ENCODE measurements at regions not wholly inside any gene's neighbourhood (a gene's known extent, or its start where the extent isn't known, plus 50 kb on each side); places are given as distances from the start of the nearest gene placed in this dataset.

DNA sequence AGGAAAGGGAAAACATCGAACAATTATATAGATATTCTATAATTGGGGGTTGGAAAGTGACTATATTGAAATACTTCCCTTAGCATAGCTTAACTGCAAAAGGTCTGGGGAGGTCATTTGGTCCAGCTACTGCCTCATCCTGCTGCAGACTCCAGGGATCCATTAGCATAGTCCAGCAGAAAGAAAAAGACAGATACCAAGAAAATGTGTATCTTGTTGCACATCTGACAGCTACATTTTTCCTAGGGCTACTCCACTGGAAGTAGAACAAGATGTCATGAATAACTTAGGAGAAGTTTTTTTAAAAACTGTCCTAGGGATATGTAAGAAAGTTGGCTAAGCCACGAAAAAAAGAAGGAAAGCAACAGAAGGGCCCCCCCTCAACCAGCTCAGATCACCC, 92.9 kb upstream of the SLC30A5 start:
- Histone ChIP-seq H3K4me2 (no peak overlapping the region), H3K4me1 (ENCODE audit: control insufficient read depth in 1 of 2, insufficient read depth in 2 of 2, low read depth in 1 of 2, low read length in 1 of 2) (peaks cover 0 to 11% of the 10 kb centered on the region in 2 experiments; a peak in 1 of 4 replicates), H3K4me3 (ENCODE audit: low read depth in 2 of 2, low read length in 1 of 2) (no peak overlapping the region), H3K79me2 (ENCODE audit: insufficient read depth) (no peaks in the 10 kb centered on the region), H4K20me1 (ENCODE audit: insufficient read depth) (no peaks in the 10 kb centered on the region), H3K27ac (ENCODE audit: low read depth in 2 of 2, low read length in 1 of 2) (peak overlapping the region in 1 of 2 experiments; percentile 14; a peak in 1 of 4 replicates), H3K9ac (no peak overlapping the region), H3K36me3 (replicated peaks in 1 of 2; ENCODE audit: control insufficient read depth in 1 of 2, insufficient read depth in 2 of 2, low read length in 1 of 2) (no peaks in the 10 kb centered on the region), H2AFZ (ENCODE audit: low read depth) (no peak overlapping the region), H3K9me3 (no peaks in the 10 kb centered on the region), H3K27me3 (ENCODE audit: insufficient read depth) (no peaks in the 10 kb centered on the region), H3K9me2 (no peaks in the 10 kb centered on the region), H3F3A (replicated peaks; ENCODE audit: insufficient read depth) (no peaks in the 10 kb centered on the region)
- ChIA-PET POLR2A (no interaction called here), CTCF (interaction anchor here (0.6 to 2.2 kb wide), 5 partner anchors 19 to 729 kb away, joined by 3 to 8 read pairs (median 3); no protein-coding TSS in a partner anchor)
- no peak for DNase-seq
- WGBS (ENCODE audit: low lambda C conversion rate) = 45% methylated on average over 2 of the region's 2 CpGs
- TF ChIP-seq ELF1 (IDR thresholded peaks at IDR 0.05) = no peak
- TF ChIP-seq NFIC (IDR thresholded peaks at IDR 0.05; ENCODE audit: borderline replicate concordance) = no peak
- no peak for TF ChIP-seq RFX5 (IDR thresholded peaks at IDR 0.05; ENCODE audit: low read length)

- H3K9ac ChIP-seq = no peak overlapping the region
- WGBS (ENCODE audit: low lambda C conversion rate) = 72% methylated on average over 4 of the region's 4 CpGs
Observed at GRCh38 chr5:69001627-69002026, 92.2 kb upstream of the SLC30A5 start.

DNA sequence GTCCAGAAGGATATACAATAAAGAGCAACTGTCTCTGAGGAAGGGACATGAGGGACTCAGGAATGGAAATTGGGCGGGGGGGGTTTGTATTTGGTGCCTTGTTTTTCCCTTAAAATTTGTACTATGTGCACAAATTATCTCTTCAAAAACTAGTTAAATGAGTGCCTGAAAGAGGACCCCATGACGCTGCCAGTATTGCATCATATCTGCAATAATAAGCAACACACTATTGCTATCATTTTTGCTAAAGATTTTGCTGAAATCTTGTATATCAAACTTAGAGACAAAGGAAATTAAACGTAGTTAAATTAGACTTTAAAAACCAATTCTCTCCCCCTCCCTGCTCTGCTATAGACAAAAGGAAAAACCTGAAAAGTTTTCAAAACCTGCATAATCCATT, 89.7 kb upstream of the SLC30A5 start:
- H2AFZ ChIP-seq (ENCODE audit: low read depth) = no peak overlapping the region
- no peak overlapping the region for H3K27ac ChIP-seq (ENCODE audit: low read depth in 2 of 2, low read length in 1 of 2)
- no peaks in the 10 kb centered on the region for H4K20me1 ChIP-seq (ENCODE audit: insufficient read depth)
- no peaks in the 10 kb centered on the region for H3K79me2 ChIP-seq (ENCODE audit: insufficient read depth)
- H3K4me1 ChIP-seq (ENCODE audit: control insufficient read depth in 1 of 2, insufficient read depth in 2 of 2, low read depth in 1 of 2, low read length in 1 of 2) = peaks cover 0 to 22% of the 10 kb centered on the region in 2 experiments; a peak in 1 of 4 replicates
- CTCF ChIA-PET = no interaction called here
- DNase-seq = no peak
- H3K27me3 ChIP-seq (ENCODE audit: insufficient read depth) = no peaks in the 10 kb centered on the region
- H3K9me3 ChIP-seq = no peaks in the 10 kb centered on the region
- 49% methylated on average over 3 of the region's 3 CpGs for WGBS (ENCODE audit: low lambda C conversion rate)
- H3K4me2 ChIP-seq = no peak overlapping the region
- no peaks in the 10 kb centered on the region for H3K36me3 ChIP-seq (replicated peaks in 1 of 2; ENCODE audit: control insufficient read depth in 1 of 2, insufficient read depth in 2 of 2, low read length in 1 of 2)
- TF ChIP-seq RCOR1 (IDR thresholded peaks at IDR 0.05; ENCODE audit: low read length) (no peak), FOXJ3 (CRISPR knock-in tag; IDR thresholded peaks at IDR 0.05) (no peak), SMC3 (IDR thresholded peaks at IDR 0.05; ENCODE audit: low read depth, low read length) (no peak), YY1 (IDR thresholded peaks at IDR 0.05; ENCODE audit: low read depth) (no peak), REST (IDR thresholded peaks at IDR 0.05; ENCODE audit: low read depth, low read length) (no peak)
- TF ChIP-seq, protein P1, sequence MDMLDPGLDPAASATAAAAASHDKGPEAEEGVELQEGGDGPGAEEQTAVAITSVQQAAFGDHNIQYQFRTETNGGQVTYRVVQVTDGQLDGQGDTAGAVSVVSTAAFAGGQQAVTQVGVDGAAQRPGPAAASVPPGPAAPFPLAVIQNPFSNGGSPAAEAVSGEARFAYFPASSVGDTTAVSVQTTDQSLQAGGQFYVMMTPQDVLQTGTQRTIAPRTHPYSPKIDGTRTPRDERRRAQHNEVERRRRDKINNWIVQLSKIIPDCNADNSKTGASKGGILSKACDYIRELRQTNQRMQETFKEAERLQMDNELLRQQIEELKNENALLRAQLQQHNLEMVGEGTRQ (IDR thresholded peaks at IDR 0.05; ENCODE audit: borderline replicate concordance, low read depth, low read length) = no peak
- no peaks in the 10 kb centered on the region for H3K9me2 ChIP-seq
- H3K9ac ChIP-seq = no peak overlapping the region
- POLR2A ChIA-PET = interaction anchor here (0.7 kb wide), 1 partner anchor 53 kb away, joined by 3 read pairs; no protein-coding TSS in a partner anchor
- no peak overlapping the region for H3K4me3 ChIP-seq (ENCODE audit: low read depth in 2 of 2, low read length in 1 of 2)
- peaks cover 3% of the 10 kb centered on the region for H3F3A ChIP-seq (replicated peaks; ENCODE audit: insufficient read depth)

More at GRCh38 chr5:69001627-69002026, 92.2 kb upstream of the SLC30A5 start:
- Histone ChIP-seq H3K4me3 (ENCODE audit: low read depth in 2 of 2, low read length in 1 of 2) (no peak overlapping the region), H3K4me2 (no peak overlapping the region), H4K20me1 (ENCODE audit: insufficient read depth) (no peaks in the 10 kb centered on the region), H3K27ac (ENCODE audit: low read depth in 2 of 2, low read length in 1 of 2) (no peak overlapping the region; a peak in 1 of 4 replicates), H3K36me3 (replicated peaks in 1 of 2; ENCODE audit: control insufficient read depth in 1 of 2, insufficient read depth in 2 of 2, low read length in 1 of 2) (no peaks in the 10 kb centered on the region), H3K9me3 (no peaks in the 10 kb centered on the region), H3F3A (replicated peaks; ENCODE audit: insufficient read depth) (no peaks in the 10 kb centered on the region), H2AFZ (ENCODE audit: low read depth) (no peak overlapping the region), H3K79me2 (ENCODE audit: insufficient read depth) (no peaks in the 10 kb centered on the region), H3K4me1 (ENCODE audit: control insufficient read depth in 1 of 2, insufficient read depth in 2 of 2, low read depth in 1 of 2, low read length in 1 of 2) (peaks cover 0 to 16% of the 10 kb centered on the region in 2 experiments; a peak in 1 of 4 replicates), H3K9me2 (no peaks in the 10 kb centered on the region), H3K27me3 (ENCODE audit: insufficient read depth) (no peaks in the 10 kb centered on the region)
- CTCF ChIA-PET = interaction anchor here (1.0 to 2.2 kb wide), 3 partner anchors 18 to 729 kb away, joined by 3 to 8 read pairs (median 3); no protein-coding TSS in a partner anchor
- POLR2A ChIA-PET = no interaction called here
- peak; percentile 20 for DNase-seq
- TF ChIP-seq, protein P2, sequence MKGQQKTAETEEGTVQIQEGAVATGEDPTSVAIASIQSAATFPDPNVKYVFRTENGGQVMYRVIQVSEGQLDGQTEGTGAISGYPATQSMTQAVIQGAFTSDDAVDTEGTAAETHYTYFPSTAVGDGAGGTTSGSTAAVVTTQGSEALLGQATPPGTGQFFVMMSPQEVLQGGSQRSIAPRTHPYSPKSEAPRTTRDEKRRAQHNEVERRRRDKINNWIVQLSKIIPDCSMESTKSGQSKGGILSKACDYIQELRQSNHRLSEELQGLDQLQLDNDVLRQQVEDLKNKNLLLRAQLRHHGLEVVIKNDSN (IDR thresholded peaks at IDR 0.05; ENCODE audit: borderline replicate concordance, low read depth) = 0 out of 2 replicates have a peak, but pooled peaks have one; percentile 23
- no peak for TF ChIP-seq RAD21 (IDR thresholded peaks at IDR 0.05; ENCODE audit: low read length)
